ENCODE measurements at regions not wholly inside any gene's neighbourhood (a gene's known extent, or its start where the extent isn't known, plus 50 kb on each side); places are given as distances from the start of the nearest gene placed in this dataset.
A peak's percentile ranks its signal among the peaks of the same experiment; 100 is the strongest.
"Not testable (repeated sequence)": the region's sequence is repeated elsewhere in the genome, so short reads cannot be mapped to it uniquely, and the experiment has no call there.

DNA sequence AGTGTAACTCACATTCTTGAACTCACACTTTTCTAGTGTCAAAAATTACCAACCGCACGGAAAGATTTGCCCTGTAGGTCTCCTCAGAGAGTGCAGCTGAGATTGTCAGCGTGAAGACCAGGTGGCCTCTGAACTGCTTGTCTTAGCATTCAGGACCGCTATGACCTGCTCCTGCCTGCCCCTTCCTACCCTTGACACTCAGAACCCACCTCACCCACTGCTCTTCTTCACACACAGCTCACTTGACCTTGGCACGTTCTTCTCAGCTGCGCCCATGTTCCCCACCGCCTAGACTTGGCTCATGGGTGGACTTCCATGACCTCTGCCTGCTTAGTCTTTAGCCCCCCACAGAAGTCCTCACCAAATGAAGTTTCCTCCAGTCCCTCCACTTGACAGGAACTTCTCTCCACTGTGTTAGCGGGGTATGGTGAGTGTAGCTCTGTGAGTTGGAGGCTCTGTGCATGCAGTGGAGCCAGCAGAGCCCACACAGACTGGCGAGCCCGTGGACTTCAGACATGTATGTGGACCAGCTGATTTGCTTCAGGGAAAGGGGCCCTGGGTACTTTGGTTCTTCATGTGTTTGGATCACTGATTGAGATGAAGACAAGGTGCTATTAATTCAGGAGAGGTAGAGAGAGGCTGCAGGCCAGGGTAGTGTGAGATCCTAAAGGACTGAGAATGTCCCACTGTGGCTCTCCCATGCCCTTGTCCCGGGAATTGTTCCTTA lies 221.3 kb downstream of the OPA1 start:
- Histone ChIP-seq H3K27ac (ENCODE audit: low read depth, low read length) (no peak overlapping the region), H3K9ac (ENCODE audit: low read depth in 1 of 3, low read length in 3 of 3) (no peak overlapping the region), H3K9me3 (ENCODE audit: control insufficient read depth in 3 of 3, low read length in 3 of 3) (no peaks in the 10 kb centered on the region), H3K4me3 (ENCODE audit: low read length in 3 of 3) (no peak overlapping the region), H3K27me3 (ENCODE audit: control insufficient read depth in 3 of 3, insufficient read depth in 3 of 3, low read length in 3 of 3) (peaks cover 0 to 9% (median 7%) of the 10 kb centered on the region in 3 donors), H3K36me3 (ENCODE audit: control insufficient read depth in 3 of 3, insufficient read depth in 3 of 3, low read length in 3 of 3) (no peaks in the 10 kb centered on the region), H3K4me1 (ENCODE audit: control insufficient read depth in 3 of 3, insufficient read depth in 3 of 3, low read length in 3 of 3) (peaks cover 8 to 12% (median 9%) of the 10 kb centered on the region in 3 donors)

GRCh38 chr3:193815246-193816027 lies 222.4 kb downstream of the OPA1 start:
- Histone ChIP-seq H3K4me3 (ENCODE audit: low read length in 3 of 3) (no peak overlapping the region), H3K9ac (ENCODE audit: low read depth in 1 of 3, low read length in 3 of 3) (no peak overlapping the region), H3K9me3 (ENCODE audit: control insufficient read depth in 3 of 3, low read length in 3 of 3) (no peaks in the 10 kb centered on the region), H3K4me1 (ENCODE audit: control insufficient read depth in 3 of 3, insufficient read depth in 3 of 3, low read length in 3 of 3) (peaks cover 8 to 12% (median 9%) of the 10 kb centered on the region in 3 donors), H3K36me3 (ENCODE audit: control insufficient read depth in 3 of 3, insufficient read depth in 3 of 3, low read length in 3 of 3) (no peaks in the 10 kb centered on the region), H3K27ac (ENCODE audit: low read depth, low read length) (no peak overlapping the region), H3K27me3 (ENCODE audit: control insufficient read depth in 3 of 3, insufficient read depth in 3 of 3, low read length in 3 of 3) (peaks cover 0 to 9% (median 7%) of the 10 kb centered on the region in 3 donors)

DNA sequence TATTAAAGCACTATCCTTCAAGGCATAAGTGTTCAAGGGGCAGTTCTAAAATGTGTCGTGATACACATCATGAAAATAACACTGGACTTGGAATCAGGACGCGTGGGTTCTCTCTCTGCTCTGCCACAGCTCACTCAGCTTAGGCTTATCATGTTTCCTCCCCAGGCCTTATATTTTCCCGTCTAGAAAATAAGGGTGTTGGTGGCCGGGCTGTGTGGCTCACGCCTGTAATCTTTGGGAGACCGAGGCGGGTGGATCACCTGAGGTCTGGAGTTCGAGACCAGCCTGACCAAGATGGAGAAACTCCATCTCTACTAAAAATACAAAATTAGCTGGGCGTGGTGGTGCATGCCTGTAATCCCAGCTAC lies 223.0 kb downstream of the OPA1 start:
- Histone ChIP-seq H3K4me3 (ENCODE audit: low read length in 3 of 3) (no peak overlapping the region), H3K9me3 (ENCODE audit: control insufficient read depth in 3 of 3, low read length in 3 of 3) (no peaks in the 10 kb centered on the region), H3K4me1 (ENCODE audit: control insufficient read depth in 3 of 3, insufficient read depth in 3 of 3, low read length in 3 of 3) (peaks cover 8 to 12% (median 9%) of the 10 kb centered on the region in 3 donors), H3K9ac (ENCODE audit: low read depth in 1 of 3, low read length in 3 of 3) (no peak overlapping the region), H3K36me3 (ENCODE audit: control insufficient read depth in 3 of 3, insufficient read depth in 3 of 3, low read length in 3 of 3) (no peaks in the 10 kb centered on the region), H3K27ac (ENCODE audit: low read depth, low read length) (no peak overlapping the region), H3K27me3 (ENCODE audit: control insufficient read depth in 3 of 3, insufficient read depth in 3 of 3, low read length in 3 of 3) (peaks cover 0 to 9% (median 7%) of the 10 kb centered on the region in 3 donors)

GRCh38 chr3:193816656-193817311 lies 223.8 kb downstream of the OPA1 start:
- H3K9me3 ChIP-seq (ENCODE audit: control insufficient read depth in 3 of 3, low read length in 3 of 3): no peaks in the 10 kb centered on the region
- H3K4me1 ChIP-seq (ENCODE audit: control insufficient read depth in 3 of 3, insufficient read depth in 3 of 3, low read length in 3 of 3): peaks cover 8 to 12% (median 9%) of the 10 kb centered on the region in 3 donors
- H3K4me3 ChIP-seq (ENCODE audit: low read length in 3 of 3): peak overlapping the region in 1 of 3 donors; percentile 13
- no peaks in the 10 kb centered on the region for H3K36me3 ChIP-seq (ENCODE audit: control insufficient read depth in 3 of 3, insufficient read depth in 3 of 3, low read length in 3 of 3)
- no peak overlapping the region for H3K27ac ChIP-seq (ENCODE audit: low read depth, low read length)
- peaks cover 0 to 9% (median 7%) of the 10 kb centered on the region in 3 donors for H3K27me3 ChIP-seq (ENCODE audit: control insufficient read depth in 3 of 3, insufficient read depth in 3 of 3, low read length in 3 of 3)
- H3K9ac ChIP-seq (ENCODE audit: low read depth in 1 of 3, low read length in 3 of 3): peak overlapping the region in 1 of 3 donors; percentile 33

DNA sequence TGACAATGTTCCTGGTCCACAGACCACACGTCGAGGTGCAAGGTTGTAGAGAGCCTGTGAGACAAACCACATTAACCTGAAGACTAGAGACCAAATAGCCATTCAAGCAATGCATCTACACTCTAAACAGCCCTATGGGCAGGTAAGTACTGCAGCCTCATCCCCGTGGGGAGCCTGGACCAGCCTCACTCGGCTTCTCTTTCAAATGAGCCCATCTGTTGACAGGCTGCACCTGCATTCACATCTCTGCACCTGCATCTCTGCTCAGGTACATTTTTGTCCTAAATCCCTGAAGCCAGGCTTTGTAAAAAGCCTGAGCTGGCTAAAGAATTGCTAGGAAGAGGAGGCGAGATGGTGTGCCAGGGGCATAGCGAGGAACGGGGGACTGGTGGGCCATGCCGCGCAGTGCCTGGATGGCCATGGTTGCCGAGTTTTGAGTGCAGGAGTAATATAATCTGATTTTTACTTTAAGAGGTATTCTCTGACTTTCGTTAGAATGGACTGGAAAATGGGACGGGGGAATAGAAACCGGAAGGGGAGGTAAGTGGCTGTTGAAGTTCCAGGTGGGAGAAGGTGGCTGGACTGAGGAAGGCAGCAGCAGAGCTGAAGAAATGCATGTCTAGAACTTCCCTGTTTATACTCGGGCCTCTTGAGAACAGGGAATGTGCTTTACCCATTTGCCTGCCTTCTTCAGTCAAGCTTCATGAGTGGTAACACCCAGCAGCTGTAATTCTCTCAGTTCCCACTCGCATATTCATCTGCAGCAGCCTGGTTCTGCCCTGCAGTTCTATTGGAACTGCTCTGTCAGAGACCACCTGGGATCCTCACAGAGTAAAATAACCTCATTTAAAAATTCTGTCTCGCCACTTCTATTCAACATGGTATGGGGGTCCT lies 226.4 kb downstream of the OPA1 start:
- Histone ChIP-seq H3K4me1 (ENCODE audit: control insufficient read depth in 3 of 3, insufficient read depth in 3 of 3, low read length in 3 of 3) (peaks cover 8 to 12% (median 9%) of the 10 kb centered on the region in 3 donors), H3K9ac (ENCODE audit: low read depth in 1 of 3, low read length in 3 of 3) (no peak overlapping the region), H3K9me3 (ENCODE audit: control insufficient read depth in 3 of 3, low read length in 3 of 3) (no peaks in the 10 kb centered on the region), H3K4me3 (ENCODE audit: low read length in 3 of 3) (no peak overlapping the region), H3K27me3 (ENCODE audit: control insufficient read depth in 3 of 3, insufficient read depth in 3 of 3, low read length in 3 of 3) (peaks cover 0 to 4% (median 4%) of the 10 kb centered on the region in 3 donors), H3K36me3 (ENCODE audit: control insufficient read depth in 3 of 3, insufficient read depth in 3 of 3, low read length in 3 of 3) (no peaks in the 10 kb centered on the region), H3K27ac (ENCODE audit: low read depth, low read length) (no peak overlapping the region)

DNA sequence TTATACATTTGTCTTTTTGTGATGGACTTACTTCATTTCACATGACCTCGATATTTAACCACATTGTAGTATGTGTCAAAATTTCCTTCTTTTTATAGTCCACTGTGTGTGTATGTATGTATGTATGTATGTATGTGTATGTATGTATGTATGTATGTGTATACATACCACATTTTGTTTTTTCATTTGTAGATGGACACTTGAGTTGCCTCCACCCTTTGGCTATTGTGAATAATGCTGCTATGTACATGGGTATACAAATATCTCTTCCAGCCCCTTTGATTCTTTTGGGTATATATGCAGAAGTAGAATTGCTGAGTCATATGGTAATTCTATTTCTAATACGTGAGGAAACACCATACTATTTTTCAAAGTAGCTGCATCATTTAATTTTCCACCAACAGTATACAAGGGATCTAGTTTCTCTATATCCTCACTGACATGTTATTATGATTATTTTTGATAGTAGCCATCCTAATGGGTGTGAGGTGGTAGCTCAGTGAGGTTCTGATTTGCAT lies 228.2 kb downstream of the OPA1 start:
- H3K9ac ChIP-seq (ENCODE audit: low read depth in 1 of 3, low read length in 3 of 3): no peak overlapping the region
- no peaks in the 10 kb centered on the region for H3K9me3 ChIP-seq (ENCODE audit: control insufficient read depth in 3 of 3, low read length in 3 of 3)
- H3K4me3 ChIP-seq (ENCODE audit: low read length in 3 of 3): no peak overlapping the region
- H3K27me3 ChIP-seq (ENCODE audit: control insufficient read depth in 3 of 3, insufficient read depth in 3 of 3, low read length in 3 of 3): no peaks in the 10 kb centered on the region
- no peaks in the 10 kb centered on the region for H3K36me3 ChIP-seq (ENCODE audit: control insufficient read depth in 3 of 3, insufficient read depth in 3 of 3, low read length in 3 of 3)
- no peak overlapping the region for H3K27ac ChIP-seq (ENCODE audit: low read depth, low read length)
- H3K4me1 ChIP-seq (ENCODE audit: control insufficient read depth in 3 of 3, insufficient read depth in 3 of 3, low read length in 3 of 3): peaks cover 8 to 12% (median 9%) of the 10 kb centered on the region in 3 donors

DNA sequence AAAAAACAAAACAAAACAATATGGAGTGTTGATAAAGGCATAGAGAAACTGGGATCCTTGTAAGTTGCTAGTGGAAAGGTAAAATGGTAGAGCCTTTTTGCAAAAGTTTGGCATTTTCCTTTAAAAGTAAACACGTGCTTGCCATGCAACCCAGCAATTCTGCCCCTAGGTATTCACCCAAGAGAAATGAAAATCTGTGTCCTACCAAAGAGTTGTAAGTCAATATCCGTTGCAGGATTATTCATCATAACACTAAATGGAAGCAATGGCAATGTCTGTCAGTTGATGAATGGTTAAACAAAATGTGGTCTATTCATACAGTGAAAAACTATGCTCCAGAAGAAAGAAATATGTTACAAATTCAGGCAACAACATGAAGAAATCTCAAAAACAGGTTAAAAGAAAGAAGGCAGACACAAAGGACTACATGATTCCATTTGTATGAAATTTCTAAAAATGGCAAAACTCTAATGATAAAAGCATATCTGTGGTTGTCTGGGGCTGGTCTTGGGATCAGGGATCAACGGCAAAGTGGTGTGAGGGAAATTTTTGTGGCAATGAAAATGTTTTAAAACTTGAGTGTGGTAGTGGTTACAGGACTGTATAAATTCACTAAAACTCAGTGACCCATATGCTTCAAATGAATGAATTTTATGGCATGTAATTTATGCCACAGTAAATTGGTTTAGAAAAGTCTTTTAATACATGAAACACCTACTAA lies 229.6 kb downstream of the OPA1 start:
- Histone ChIP-seq H3K9me3 (ENCODE audit: control insufficient read depth in 3 of 3, low read length in 3 of 3) (no peaks in the 10 kb centered on the region), H3K27ac (ENCODE audit: low read depth, low read length) (no peak overlapping the region), H3K4me3 (ENCODE audit: low read length in 3 of 3) (no peak overlapping the region), H3K36me3 (ENCODE audit: control insufficient read depth in 3 of 3, insufficient read depth in 3 of 3, low read length in 3 of 3) (no peaks in the 10 kb centered on the region), H3K4me1 (ENCODE audit: control insufficient read depth in 3 of 3, insufficient read depth in 3 of 3, low read length in 3 of 3) (peaks cover 2 to 7% (median 2%) of the 10 kb centered on the region in 3 donors), H3K9ac (ENCODE audit: low read depth in 1 of 3, low read length in 3 of 3) (no peak overlapping the region), H3K27me3 (ENCODE audit: control insufficient read depth in 3 of 3, insufficient read depth in 3 of 3, low read length in 3 of 3) (no peaks in the 10 kb centered on the region)

DNA sequence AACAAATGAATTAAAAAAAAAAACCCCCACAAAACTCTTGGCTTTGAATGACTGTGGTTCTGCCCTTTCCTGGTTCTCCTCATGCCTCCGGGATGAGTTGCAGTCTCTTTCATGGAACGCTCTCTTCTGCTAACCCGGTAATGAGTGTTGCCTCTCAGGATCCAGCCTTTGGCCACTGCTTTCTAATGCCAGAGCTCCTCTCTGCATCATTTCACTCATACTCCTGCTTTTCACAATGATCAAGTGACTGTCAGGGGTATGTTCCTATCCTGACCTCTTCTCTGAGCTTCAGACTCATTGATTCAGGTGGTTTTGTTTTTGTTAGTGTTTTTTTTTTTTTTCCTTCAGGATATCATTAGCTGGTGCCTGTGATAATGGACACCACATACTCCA lies 230.2 kb downstream of the OPA1 start:
- not testable (repeated sequence) for H3K4me3 ChIP-seq (ENCODE audit: low read length in 3 of 3); H3K9me3 ChIP-seq (ENCODE audit: control insufficient read depth in 3 of 3, low read length in 3 of 3); H3K27ac ChIP-seq (ENCODE audit: low read depth, low read length); H3K27me3 ChIP-seq (ENCODE audit: control insufficient read depth in 3 of 3, insufficient read depth in 3 of 3, low read length in 3 of 3); H3K4me1 ChIP-seq (ENCODE audit: control insufficient read depth in 3 of 3, insufficient read depth in 3 of 3, low read length in 3 of 3); H3K9ac ChIP-seq (ENCODE audit: low read depth in 1 of 3, low read length in 3 of 3); H3K36me3 ChIP-seq (ENCODE audit: control insufficient read depth in 3 of 3, insufficient read depth in 3 of 3, low read length in 3 of 3)

DNA sequence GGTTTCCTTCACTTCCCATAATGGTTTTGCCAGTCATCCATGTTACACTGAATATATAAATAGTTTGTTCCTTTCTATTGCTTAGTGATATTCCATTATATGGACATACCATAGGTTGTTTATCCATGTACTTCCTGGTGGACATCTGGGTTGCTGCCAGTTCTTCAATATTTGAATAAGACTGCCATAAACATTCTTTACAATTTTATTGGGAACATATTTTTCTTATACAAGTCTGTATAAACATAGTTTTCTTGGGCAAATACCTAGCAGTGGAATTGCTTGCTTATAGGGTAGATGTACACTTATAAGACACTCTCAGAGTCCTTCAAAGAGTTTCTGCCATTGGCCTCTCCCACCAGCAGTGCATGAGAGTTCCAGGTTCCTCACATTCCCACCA lies 231.4 kb downstream of the OPA1 start:
- H3K9me3 ChIP-seq (ENCODE audit: control insufficient read depth in 3 of 3, low read length in 3 of 3): no peaks in the 10 kb centered on the region
- H3K27ac ChIP-seq (ENCODE audit: low read depth, low read length): no peak overlapping the region
- H3K4me3 ChIP-seq (ENCODE audit: low read length in 3 of 3): no peak overlapping the region
- no peaks in the 10 kb centered on the region for H3K27me3 ChIP-seq (ENCODE audit: control insufficient read depth in 3 of 3, insufficient read depth in 3 of 3, low read length in 3 of 3)
- no peak overlapping the region for H3K9ac ChIP-seq (ENCODE audit: low read depth in 1 of 3, low read length in 3 of 3)
- no peaks in the 10 kb centered on the region for H3K36me3 ChIP-seq (ENCODE audit: control insufficient read depth in 3 of 3, insufficient read depth in 3 of 3, low read length in 3 of 3)
- H3K4me1 ChIP-seq (ENCODE audit: control insufficient read depth in 3 of 3, insufficient read depth in 3 of 3, low read length in 3 of 3): peaks cover 2 to 7% (median 2%) of the 10 kb centered on the region in 3 donors
